KBM-7 (cell line): ENCODE measurements at regions not wholly inside any gene's neighbourhood (a gene's known extent, or its start where the extent isn't known, plus 50 kb on each side); places are given as distances from the start of the nearest gene placed in this dataset.
A peak's percentile ranks its signal among the peaks of the same experiment; 100 is the strongest.

Experiments used
- DNase-seq: peaks from one replicate; pipeline ENCODE4 v3.0.0-alpha.2; 2015
- in situ Hi-C: fragments of 300-500 bp; cut with MboI; formaldehyde crosslinking; loops from 2 replicates; pipeline ENCODE4 v1.14.3; 2020; ENCODE audit warnings: low sequenced_read_pairs, low pct_unique_long_range_greater_than_20kb, mixed read lengths

GRCh38 chr6:14187406-14187805 lies 69.8 kb downstream of the CD83 start:
- peak; percentile 29 for DNase-seq
- in situ Hi-C loops = no loop called here

DNA sequence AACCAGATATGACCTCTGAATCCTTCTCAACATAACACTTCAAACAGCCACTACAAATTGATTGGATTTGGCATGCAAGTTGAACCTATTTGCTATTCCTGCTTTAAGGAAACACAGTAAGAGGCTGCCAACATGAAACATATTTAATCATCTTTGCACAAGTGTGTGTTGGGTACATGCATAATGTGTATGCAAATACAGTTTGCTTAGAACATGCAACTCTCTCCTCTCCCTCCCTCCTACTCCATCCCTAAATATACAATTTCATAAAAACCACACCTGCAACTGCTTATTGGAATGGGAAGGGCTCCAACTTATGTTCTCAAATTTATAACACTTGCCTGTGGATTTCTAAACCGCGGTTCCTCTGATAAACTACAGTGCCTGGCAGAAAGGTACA lies 71.5 kb downstream of the CD83 start:
- in situ Hi-C loops = no loop called here
- no peak for DNase-seq

DNA sequence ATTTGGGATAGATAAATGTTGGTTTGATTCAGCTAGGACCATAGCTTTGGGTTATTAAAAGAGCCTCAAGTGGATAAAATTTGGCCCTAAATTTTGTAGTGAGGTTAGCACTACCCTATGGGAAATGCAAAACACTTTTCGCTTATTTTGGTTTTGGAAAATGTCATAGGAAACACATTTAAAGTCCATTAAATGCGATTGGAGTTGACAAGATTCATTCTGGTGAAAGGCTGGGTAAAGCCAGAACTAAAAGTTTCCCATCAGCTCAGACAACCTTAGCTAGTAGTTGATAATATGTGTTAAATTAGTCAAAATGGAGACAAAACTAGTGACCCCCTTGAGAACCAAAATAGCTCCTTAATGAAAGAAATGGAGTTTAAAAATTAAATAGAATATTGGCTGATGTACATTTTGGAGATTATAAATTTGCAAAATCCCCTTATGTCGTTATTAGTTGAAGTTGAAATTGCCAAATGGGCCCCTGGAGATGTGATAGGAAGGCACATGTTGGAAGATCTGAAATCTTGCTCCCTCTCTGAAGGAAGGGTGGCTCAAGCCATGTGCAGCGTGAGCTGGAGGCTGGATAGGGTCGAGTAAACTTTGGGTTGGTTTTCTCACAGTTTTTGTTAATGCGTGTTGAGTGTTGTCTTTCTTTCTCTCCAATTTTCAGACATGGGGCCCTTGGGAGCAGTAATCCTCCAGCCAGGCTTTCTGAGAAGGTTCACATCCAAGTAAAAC lies 72.8 kb downstream of the CD83 start:
- no peak for DNase-seq
- in situ Hi-C loops = no loop called here

- in situ Hi-C loops = no loop called here
- DNase-seq = no peak
These were observed 73.3 kb downstream of the CD83 start for GRCh38 chr6:14190929-14191224.

GRCh38 chr6:14191761-14192160 lies 74.2 kb downstream of the CD83 start:
- DNase-seq = no peak
- in situ Hi-C loops = no loop called here

GRCh38 chr6:14192216-14192788 lies 74.7 kb downstream of the CD83 start:
- in situ Hi-C loops = no loop called here
- DNase-seq = no peak

DNA sequence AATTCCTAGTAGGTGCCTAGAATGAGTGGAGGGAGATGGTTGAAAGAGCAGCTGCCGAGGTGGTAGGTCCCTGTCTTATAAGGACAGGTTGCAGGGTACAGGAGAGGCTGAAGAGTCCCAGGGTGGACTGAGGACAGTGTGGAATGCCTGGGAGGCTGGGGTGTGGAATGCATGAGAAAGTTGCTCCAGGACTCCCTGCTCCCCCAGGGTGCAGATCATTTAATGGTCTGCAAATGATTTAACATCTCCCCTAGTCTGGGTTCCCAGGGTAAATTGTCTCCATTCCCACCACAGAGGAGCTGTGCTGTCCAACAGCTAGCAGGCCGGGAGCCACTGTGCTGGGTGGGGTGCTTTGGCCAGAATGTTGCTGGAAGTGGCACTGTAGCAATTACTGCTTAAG lies 76.0 kb downstream of the CD83 start:
- in situ Hi-C loops = no loop called here

DNA sequence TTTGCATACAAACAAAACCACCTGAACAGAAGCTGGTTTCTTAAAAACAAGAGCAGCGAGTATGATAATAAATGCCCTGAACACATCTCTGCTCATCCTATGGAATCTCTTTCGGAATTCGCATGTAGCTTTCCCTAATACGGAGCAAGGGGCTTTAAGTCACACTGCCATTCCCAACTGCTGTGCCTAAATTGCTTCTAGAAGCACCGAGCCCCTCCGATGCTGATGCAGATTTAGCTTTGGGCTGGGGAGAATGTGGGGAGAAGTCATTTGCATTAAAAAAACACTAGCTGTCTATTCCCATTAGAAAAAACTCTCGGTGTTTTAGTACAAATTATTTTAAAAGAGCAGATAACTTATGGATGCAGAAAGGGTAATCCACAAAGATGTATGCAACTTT lies 76.9 kb downstream of the CD83 start:
- in situ Hi-C loops = no loop called here
- DNase-seq = no peak

More for the DNA sequence above, 76.0 kb downstream of the CD83 start:
- no peak for DNase-seq

DNA sequence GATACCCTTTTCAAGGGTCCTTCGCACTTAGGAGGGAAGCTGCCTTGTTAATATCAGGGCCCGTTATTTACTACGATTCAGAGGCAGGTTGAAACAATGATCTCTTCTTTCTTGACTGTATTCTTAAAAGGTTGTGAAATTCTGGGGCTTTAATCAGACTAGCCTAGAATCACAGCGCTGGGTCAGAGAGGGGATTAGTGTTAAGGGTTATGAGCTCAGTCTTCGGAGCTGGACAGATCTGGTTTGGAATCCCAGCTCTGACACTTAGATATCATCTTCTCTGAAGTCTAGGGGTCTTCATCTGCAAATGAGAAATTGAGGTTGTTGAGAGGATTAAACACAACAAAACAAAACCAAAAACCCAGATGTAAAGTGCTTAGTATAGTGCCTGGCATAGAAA lies 77.4 kb downstream of the CD83 start:
- in situ Hi-C loops = no loop called here
- no peak for DNase-seq

- no peak for DNase-seq
- in situ Hi-C loops = no loop called here
These were observed 78.5 kb downstream of the CD83 start for GRCh38 chr6:14196026-14196425.

DNA sequence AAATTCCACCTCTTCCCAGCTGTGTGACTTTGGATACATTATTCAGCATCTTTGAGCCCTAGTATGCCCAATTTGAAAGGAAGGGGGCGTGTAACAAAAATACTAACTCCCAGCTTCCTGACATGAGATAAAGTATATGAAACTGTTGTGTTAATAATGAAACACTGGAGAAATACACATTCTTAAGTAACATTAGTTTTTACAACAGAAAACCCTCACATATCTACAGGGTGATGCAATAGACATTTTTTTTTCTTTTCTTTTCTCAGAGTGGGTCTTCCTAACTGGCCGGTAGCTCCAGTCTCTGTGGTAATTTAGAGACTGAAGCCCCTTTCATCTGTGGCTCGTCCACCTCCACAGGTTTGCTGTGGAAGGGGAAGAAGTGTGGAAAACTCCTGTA lies 79.5 kb downstream of the CD83 start:
- DNase-seq = no peak
- in situ Hi-C loops = no loop called here

DNA sequence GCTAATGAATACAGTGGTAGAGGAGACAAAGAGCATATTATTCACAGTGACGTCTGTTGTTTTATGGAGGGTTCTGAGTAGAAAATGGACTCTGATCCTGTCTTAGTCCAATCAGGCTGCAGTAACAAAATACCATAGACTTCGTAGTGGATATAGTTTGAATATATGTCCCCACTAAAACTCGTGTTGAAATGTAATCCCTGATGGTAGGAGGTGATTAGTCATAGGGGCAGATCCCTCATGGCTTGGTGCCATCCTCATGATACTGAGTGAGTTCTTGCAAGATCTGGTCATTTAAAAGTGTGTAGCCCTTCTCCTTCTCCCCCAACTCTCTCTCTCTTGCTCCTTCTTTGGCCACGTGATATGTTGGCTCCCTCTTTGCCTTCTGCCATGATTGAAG lies 82.5 kb downstream of the CD83 start:
- in situ Hi-C loops = no loop called here
- DNase-seq = no peak

- no peak for DNase-seq
- in situ Hi-C loops = no loop called here
These were observed 85.4 kb downstream of the CD83 start for GRCh38 chr6:14202947-14203346.

DNA sequence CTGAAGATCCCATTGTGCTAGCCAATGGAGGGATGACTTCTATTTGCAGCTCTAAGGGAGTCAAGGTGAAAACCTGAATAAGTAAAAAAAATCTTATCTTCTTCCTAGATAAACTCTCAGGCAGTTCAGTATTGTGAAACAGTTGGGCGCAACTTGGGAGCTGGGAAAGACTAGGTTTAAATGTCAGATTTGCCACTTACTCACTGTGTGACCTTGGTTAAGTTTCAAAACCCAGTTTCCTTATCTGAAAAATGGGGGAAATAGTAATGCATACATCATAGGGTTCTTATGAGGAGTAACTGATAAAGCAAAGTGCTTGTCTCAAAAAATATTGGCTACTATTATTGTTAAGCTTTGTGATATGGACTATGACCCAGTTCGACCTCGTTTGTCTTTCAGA lies 88.8 kb downstream of the CD83 start:
- in situ Hi-C loops = no loop called here
- no peak for DNase-seq

- in situ Hi-C loops = no loop called here
- no peak for DNase-seq
These were observed 89.9 kb downstream of the CD83 start for GRCh38 chr6:14207448-14207847.

DNA sequence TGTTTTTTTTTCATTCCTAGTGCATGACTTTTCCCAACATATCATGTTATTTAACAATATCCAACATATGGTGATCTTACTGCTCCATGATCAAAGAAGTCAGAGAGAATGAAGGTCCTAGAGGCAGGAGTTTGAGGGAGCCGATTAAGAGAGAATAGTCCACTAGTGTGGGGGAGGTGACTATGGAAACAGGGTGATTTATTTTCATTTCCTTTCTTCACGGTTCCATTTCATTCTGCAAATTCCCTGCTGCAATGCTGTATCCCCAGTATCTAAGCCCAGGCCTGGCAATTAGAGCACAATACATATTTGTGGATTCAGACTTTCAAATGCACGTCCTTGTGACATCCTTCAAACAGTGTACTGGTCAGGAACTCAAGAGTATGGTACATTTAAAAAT lies 91.4 kb downstream of the CD83 start:
- DNase-seq = no peak
- in situ Hi-C loops = no loop called here

DNA sequence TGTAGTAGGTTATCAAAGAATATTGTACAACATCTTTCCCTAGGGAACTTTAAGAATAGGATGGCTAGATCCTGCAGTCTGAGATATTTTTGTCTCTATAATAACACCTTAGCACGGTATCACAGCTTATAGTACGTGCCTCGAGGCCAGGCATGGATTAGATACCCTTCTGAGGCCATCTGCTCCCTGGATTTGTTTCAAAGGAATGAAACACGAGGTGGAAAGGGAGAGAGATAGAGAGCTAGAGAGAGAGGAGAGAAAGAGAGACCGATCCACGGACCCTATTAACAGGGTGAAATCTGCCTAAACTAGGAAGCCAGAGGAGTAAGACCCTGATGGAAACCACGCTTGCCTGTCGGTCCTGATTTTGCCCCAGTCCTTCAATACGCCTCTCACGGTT lies 92.5 kb downstream of the CD83 start:
- DNase-seq = no peak
- in situ Hi-C loops = no loop called here

GRCh38 chr6:14210663-14211561 lies 93.3 kb downstream of the CD83 start:
- in situ Hi-C loops = no loop called here
- DNase-seq = peak; percentile 89

GRCh38 chr6:14211562-14211942 lies 94.0 kb downstream of the CD83 start:
- in situ Hi-C loops = no loop called here
- no peak for DNase-seq

DNA sequence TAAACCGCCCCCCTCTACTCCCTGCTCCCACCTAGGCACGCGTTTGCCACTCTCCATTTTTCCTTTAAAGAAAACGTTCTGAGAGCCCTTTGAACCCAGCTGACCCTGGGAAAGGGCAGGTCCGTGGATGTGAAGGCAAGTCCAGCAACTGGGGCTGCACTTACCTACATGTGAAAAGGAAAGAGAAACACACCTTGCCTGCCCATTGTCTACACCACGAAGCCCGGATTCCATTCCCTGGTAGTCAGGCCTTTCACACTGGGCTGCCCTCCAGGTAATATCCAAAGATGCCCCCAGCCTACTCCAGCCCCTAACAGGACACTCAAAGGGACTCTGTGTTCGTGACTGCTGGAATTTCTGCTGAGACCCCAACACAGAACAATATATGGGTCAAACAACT lies 94.4 kb downstream of the CD83 start:
- in situ Hi-C loops = no loop called here
- no peak for DNase-seq

DNA sequence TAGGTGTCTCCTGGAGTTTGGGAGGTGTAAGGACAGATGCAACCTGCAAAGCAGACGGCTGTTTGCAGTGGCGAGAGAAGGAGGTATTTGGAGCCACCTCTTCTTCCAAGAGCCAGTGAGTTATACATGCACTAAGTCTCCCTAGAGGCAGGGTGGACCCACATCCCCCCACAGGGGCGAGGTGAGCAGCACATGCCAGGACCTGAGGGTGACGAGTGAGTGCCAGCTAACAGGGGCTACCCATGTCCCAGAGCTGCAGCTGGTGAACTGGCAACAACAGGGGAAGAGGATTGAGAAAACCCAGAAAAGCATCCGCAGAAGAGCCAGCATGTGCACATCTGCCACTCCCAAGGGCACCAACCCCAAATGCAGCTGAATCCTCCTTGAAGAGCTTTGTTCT lies 95.1 kb downstream of the CD83 start:
- in situ Hi-C loops = no loop called here
- no peak for DNase-seq
